Activated T-helper 17 cell treated with anti-CD3 and anti-CD28 coated beads, Interleukin-2, amount 50 U/mL, for 72 hours (primary cell): ENCODE measurements at regions not wholly inside any gene's neighbourhood (a gene's known extent, or its start where the extent isn't known, plus 50 kb on each side); places are given as distances from the start of the nearest gene placed in this dataset.
"Not testable (repeated sequence)": the region's sequence is repeated elsewhere in the genome, so short reads cannot be mapped to it uniquely, and the experiment has no call there.

Experiments used
- ATAC-seq: fragments of 150-1000 bp; cut with Tn5 transposase; replicated peaks from 2 replicates; pipeline ENCODE4 v1.10.0; 2021; ENCODE audit warnings: mild to moderate bottlenecking, moderate library complexity
- H3K27ac Mint-ChIP-seq: one replicate; pipeline ENCODE4 v1.8.0; 2022; ENCODE audit warnings: mixed read lengths
- H3K27me3 Mint-ChIP-seq: one replicate; pipeline ENCODE4 v1.8.0; 2022; ENCODE audit warnings: mixed read lengths
- H3K36me3 Mint-ChIP-seq: one replicate; pipeline ENCODE4 v1.8.0; 2022; ENCODE audit warnings: low read depth, mild to moderate bottlenecking, mixed read lengths
- H3K4me1 Mint-ChIP-seq: one replicate; pipeline ENCODE4 v1.8.0; 2022; ENCODE audit warnings: mixed read lengths
- H3K4me3 Mint-ChIP-seq: one replicate; pipeline ENCODE4 v1.8.0; 2022; ENCODE audit warnings: mild to moderate bottlenecking, mixed read lengths
- H3K9me3 Mint-ChIP-seq: one replicate; pipeline ENCODE4 v1.8.0; 2022; ENCODE audit warnings: mixed read lengths

- Mint-ChIP-seq H3K36me3 (no peaks in the 10 kb centered on the region), H3K9me3 (peaks cover 3% of the 10 kb centered on the region), H3K27me3 (peaks cover 2% of the 10 kb centered on the region), H3K27ac (no peak overlapping the region), H3K4me1 (no peaks in the 10 kb centered on the region), H3K4me3 (no peak overlapping the region)
- ATAC-seq: no peak
These were observed 102.3 kb upstream of the TRPC7 start for GRCh38 chr5:136467632-136468031.

- no peak overlapping the region for H3K27ac Mint-ChIP-seq
- no peaks in the 10 kb centered on the region for H3K9me3 Mint-ChIP-seq
- no peak for ATAC-seq
- H3K27me3 Mint-ChIP-seq: no peaks in the 10 kb centered on the region
- no peaks in the 10 kb centered on the region for H3K36me3 Mint-ChIP-seq
- H3K4me1 Mint-ChIP-seq: no peaks in the 10 kb centered on the region
- no peak overlapping the region for H3K4me3 Mint-ChIP-seq
These were observed 100.7 kb upstream of the TRPC7 start for GRCh38 chr5:136466041-136466415.

- Mint-ChIP-seq H3K4me1 (no peaks in the 10 kb centered on the region), H3K9me3 (no peaks in the 10 kb centered on the region), H3K36me3 (no peaks in the 10 kb centered on the region), H3K27ac (no peak overlapping the region), H3K4me3 (no peak overlapping the region), H3K27me3 (no peaks in the 10 kb centered on the region)
- ATAC-seq: no peak
These were observed 93.1 kb upstream of the TRPC7 start for GRCh38 chr5:136458481-136458880.

GRCh38 chr5:136457390-136458013 lies 92.2 kb upstream of the TRPC7 start:
- H3K27ac Mint-ChIP-seq: no peak overlapping the region
- no peaks in the 10 kb centered on the region for H3K36me3 Mint-ChIP-seq
- H3K9me3 Mint-ChIP-seq: no peaks in the 10 kb centered on the region
- no peaks in the 10 kb centered on the region for H3K4me1 Mint-ChIP-seq
- no peaks in the 10 kb centered on the region for H3K27me3 Mint-ChIP-seq
- ATAC-seq: no peak
- no peak overlapping the region for H3K4me3 Mint-ChIP-seq

- H3K36me3 Mint-ChIP-seq: no peaks in the 10 kb centered on the region
- ATAC-seq: no peak
- H3K4me1 Mint-ChIP-seq: no peaks in the 10 kb centered on the region
- no peak overlapping the region for H3K27ac Mint-ChIP-seq
- H3K9me3 Mint-ChIP-seq: peaks cover 6% of the 10 kb centered on the region
- H3K27me3 Mint-ChIP-seq: no peaks in the 10 kb centered on the region
- H3K4me3 Mint-ChIP-seq: no peak overlapping the region
These were observed 90.1 kb upstream of the TRPC7 start for GRCh38 chr5:136455409-136455808.

- Mint-ChIP-seq H3K9me3 (peaks cover 9% of the 10 kb centered on the region), H3K36me3 (no peaks in the 10 kb centered on the region), H3K27me3 (no peaks in the 10 kb centered on the region), H3K27ac (no peak overlapping the region), H3K4me1 (no peaks in the 10 kb centered on the region), H3K4me3 (no peak overlapping the region)
- no peak for ATAC-seq
These were observed 88.8 kb upstream of the TRPC7 start for GRCh38 chr5:136453986-136454758.

- no peak for ATAC-seq
- H3K36me3 Mint-ChIP-seq: no peaks in the 10 kb centered on the region
- H3K9me3 Mint-ChIP-seq: peaks cover 12% of the 10 kb centered on the region
- no peaks in the 10 kb centered on the region for H3K27me3 Mint-ChIP-seq
- H3K27ac Mint-ChIP-seq: no peak overlapping the region
- H3K4me1 Mint-ChIP-seq: no peaks in the 10 kb centered on the region
- H3K4me3 Mint-ChIP-seq: no peak overlapping the region
These were observed 87.9 kb upstream of the TRPC7 start for GRCh38 chr5:136453199-136453598.

GRCh38 chr5:136447576-136447975 lies 82.2 kb upstream of the TRPC7 start:
- H3K4me3 Mint-ChIP-seq, H3K27ac Mint-ChIP-seq, H3K36me3 Mint-ChIP-seq, H3K27me3 Mint-ChIP-seq, ATAC-seq, H3K4me1 Mint-ChIP-seq: not testable (repeated sequence)
- H3K9me3 Mint-ChIP-seq: peaks cover 12% of the 10 kb centered on the region

GRCh38 chr5:136446565-136446964 lies 81.2 kb upstream of the TRPC7 start:
- H3K27me3 Mint-ChIP-seq: no peaks in the 10 kb centered on the region
- H3K36me3 Mint-ChIP-seq: no peaks in the 10 kb centered on the region
- ATAC-seq: no peak
- H3K4me3 Mint-ChIP-seq: no peak overlapping the region
- H3K4me1 Mint-ChIP-seq: no peaks in the 10 kb centered on the region
- peaks cover 12% of the 10 kb centered on the region for H3K9me3 Mint-ChIP-seq
- H3K27ac Mint-ChIP-seq: no peak overlapping the region

- not testable (repeated sequence) for H3K27ac Mint-ChIP-seq, ATAC-seq, H3K4me3 Mint-ChIP-seq, H3K27me3 Mint-ChIP-seq, H3K36me3 Mint-ChIP-seq, H3K4me1 Mint-ChIP-seq, H3K9me3 Mint-ChIP-seq
These were observed 78.8 kb upstream of the TRPC7 start for GRCh38 chr5:136444099-136444498.

- Mint-ChIP-seq H3K27me3 (no peaks in the 10 kb centered on the region), H3K4me1 (no peaks in the 10 kb centered on the region), H3K36me3 (no peaks in the 10 kb centered on the region), H3K27ac (no peak overlapping the region), H3K9me3 (no peaks in the 10 kb centered on the region), H3K4me3 (no peak overlapping the region)
- no peak for ATAC-seq
These were observed 74.0 kb upstream of the TRPC7 start for GRCh38 chr5:136439367-136439766.

GRCh38 chr5:136435946-136436543 lies 70.7 kb upstream of the TRPC7 start:
- no peak for ATAC-seq
- no peaks in the 10 kb centered on the region for H3K9me3 Mint-ChIP-seq
- H3K27ac Mint-ChIP-seq: no peak overlapping the region
- no peaks in the 10 kb centered on the region for H3K27me3 Mint-ChIP-seq
- no peaks in the 10 kb centered on the region for H3K36me3 Mint-ChIP-seq
- H3K4me1 Mint-ChIP-seq: no peaks in the 10 kb centered on the region
- no peak overlapping the region for H3K4me3 Mint-ChIP-seq

- Mint-ChIP-seq H3K4me3 (no peak overlapping the region), H3K27ac (no peak overlapping the region), H3K9me3 (no peaks in the 10 kb centered on the region), H3K36me3 (no peaks in the 10 kb centered on the region), H3K27me3 (no peaks in the 10 kb centered on the region), H3K4me1 (no peaks in the 10 kb centered on the region)
- ATAC-seq: no peak
These were observed 69.5 kb upstream of the TRPC7 start for GRCh38 chr5:136434795-136435194.

- no peak overlapping the region for H3K27ac Mint-ChIP-seq
- no peaks in the 10 kb centered on the region for H3K4me1 Mint-ChIP-seq
- no peaks in the 10 kb centered on the region for H3K36me3 Mint-ChIP-seq
- peaks cover 4% of the 10 kb centered on the region for H3K9me3 Mint-ChIP-seq
- no peak overlapping the region for H3K4me3 Mint-ChIP-seq
- peaks cover 4% of the 10 kb centered on the region for H3K27me3 Mint-ChIP-seq
- ATAC-seq: no peak
These were observed 67.4 kb upstream of the TRPC7 start for GRCh38 chr5:136432705-136433104.

- H3K4me3 Mint-ChIP-seq: no peak overlapping the region
- no peak overlapping the region for H3K27ac Mint-ChIP-seq
- no peak for ATAC-seq
- peaks cover 4% of the 10 kb centered on the region for H3K9me3 Mint-ChIP-seq
- peaks cover 4% of the 10 kb centered on the region for H3K27me3 Mint-ChIP-seq
- H3K36me3 Mint-ChIP-seq: no peaks in the 10 kb centered on the region
- H3K4me1 Mint-ChIP-seq: no peaks in the 10 kb centered on the region
These were observed 64.7 kb upstream of the TRPC7 start for GRCh38 chr5:136430081-136430480.
